HG03432 (cell line): ENCODE measurements at regions not wholly inside any gene's neighbourhood (a gene's known extent, or its start where the extent isn't known, plus 50 kb on each side); places are given as distances from the start of the nearest gene placed in this dataset.
A peak's percentile ranks its signal among the peaks of the same experiment; 100 is the strongest.

Source experiments
- ATAC-seq: cut with Tn5 transposase; IDR thresholded peaks from one replicate; pipeline ENCODE4 v1.9.1; 2021; ENCODE audit warnings: mild to moderate bottlenecking, moderate library complexity; ENCODE audit not compliant: unreplicated experiment

DNA sequence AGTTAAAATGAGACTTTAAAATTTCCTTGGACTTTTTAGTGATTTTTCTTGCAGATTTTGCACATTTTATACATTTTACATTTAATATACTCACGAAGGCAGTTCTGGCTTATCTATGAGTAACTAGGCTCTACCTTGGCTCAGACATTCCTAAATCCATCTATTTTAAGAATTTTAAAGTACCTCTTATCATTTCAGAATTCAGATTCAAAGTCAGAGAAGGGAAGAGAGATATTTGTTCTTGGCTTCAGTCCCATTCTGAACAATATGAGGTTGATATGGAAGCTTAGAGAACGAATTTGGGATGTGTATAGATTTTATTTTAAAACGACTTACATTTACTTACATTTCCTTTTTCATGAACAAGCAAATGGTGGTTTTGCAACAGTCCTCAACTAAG lies 230.2 kb downstream of the LMO4 start:
- no peak for ATAC-seq

DNA sequence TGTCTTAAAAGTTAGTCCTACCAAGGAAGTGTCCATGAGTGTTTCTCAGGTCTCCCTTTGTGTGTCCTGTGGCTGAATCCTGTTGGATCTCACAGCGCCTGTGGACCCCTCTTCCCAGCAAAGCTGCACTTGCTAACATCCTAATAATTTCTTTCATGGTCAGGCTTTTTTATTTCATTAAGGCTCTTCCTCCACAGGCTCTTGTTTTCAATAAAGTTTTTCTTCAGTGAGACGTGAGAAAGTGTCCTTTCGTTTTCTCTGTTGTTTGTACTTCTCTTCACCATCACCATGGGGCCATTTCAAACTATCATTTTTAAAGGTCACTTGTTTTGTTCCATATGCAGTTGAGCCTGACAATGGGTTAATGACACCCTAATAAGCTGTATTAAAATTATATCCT lies 231.5 kb downstream of the LMO4 start:
- no peak for ATAC-seq

DNA sequence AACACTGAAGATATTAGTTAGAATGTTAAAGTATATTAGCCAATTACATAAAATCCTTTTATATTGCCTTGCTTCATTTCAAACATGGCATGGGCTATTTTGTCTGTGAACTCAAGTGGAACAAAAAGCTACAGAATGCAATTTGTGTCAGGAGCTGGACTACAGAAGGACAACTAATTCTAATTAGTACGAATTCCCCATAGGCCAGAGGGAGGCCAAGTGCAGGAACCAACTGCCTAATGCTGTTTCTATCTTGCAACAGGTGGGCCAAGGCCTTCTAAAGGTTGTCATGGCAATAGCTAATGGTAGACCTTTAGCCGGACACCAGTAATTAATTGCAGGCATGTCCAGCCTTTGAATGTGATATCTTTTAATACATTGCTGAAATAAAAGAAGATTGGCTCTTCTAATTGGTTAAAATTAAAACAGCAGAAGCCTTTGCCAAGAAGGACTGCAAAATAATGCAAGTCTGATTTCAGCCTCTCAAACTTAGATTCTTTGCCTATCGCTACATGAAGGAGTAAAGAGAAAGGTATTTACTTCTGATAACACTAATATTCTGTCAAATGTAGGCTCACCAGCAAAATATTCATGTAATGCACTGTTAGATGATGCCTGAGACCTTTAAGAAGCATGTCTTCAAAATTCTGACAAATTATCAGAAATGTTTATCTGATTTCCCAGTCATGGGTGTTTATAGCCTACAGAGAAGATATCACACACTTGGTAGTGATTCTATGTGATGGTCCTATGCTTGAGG lies 232.1 kb downstream of the LMO4 start:
- no peak for ATAC-seq

DNA sequence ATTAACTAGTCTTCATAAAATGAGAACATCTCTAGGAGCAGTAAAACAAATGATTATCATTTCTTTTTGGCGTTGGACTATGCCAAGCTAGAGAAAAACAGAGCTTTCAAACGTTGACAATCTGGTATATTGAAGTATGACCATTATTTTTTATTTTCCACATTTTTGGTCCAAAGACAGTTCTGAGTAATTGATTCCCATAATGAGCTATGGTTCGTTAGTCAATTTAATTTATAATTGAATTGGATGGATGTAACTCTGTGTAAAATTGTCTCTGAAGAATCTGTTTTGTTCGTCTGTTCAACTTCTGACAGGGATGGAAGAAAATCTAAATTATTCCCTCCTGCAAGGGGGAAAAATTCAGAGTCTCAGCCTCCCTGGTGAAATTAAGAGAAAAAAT lies 234.5 kb downstream of the LMO4 start:
- ATAC-seq: no peak

DNA sequence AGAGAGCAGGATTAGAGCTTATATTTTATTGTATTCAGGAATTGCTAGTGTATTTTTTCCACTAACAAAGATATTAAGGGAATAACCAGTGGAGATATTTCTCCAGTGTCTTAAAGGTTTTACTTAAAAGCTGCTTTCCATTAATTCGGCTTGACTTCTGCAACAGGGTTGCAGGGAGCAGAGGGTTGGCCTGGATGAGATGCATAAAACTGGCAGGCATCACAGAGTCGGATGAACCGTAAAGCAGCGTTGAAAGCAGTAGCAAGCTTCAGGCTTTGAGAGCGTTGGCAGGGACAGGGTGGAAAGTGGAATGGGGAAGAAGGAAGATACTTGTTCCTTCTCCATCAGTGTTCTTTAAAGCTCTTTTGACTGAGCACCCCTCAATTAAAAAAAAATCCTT lies 237.2 kb downstream of the LMO4 start:
- no peak for ATAC-seq

DNA sequence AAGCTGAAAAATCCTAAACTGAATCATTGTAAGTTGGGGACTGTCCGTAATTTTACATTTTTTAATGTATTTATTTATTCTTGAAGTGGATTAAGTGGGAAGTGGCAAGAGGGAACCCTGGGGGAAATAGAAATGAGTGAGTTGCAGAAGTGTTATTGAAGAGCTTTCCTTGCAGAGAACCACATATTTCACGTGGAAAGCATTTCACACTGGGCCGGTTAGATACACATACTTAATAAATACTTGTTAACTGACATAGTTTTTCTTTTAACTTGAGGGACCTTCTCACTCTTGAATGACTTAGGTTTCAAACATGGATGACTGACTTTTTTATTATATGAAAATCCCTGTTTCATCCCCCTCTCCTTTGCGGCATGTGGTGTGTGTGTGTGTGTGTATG lies 239.3 kb downstream of the LMO4 start:
- no peak for ATAC-seq

DNA sequence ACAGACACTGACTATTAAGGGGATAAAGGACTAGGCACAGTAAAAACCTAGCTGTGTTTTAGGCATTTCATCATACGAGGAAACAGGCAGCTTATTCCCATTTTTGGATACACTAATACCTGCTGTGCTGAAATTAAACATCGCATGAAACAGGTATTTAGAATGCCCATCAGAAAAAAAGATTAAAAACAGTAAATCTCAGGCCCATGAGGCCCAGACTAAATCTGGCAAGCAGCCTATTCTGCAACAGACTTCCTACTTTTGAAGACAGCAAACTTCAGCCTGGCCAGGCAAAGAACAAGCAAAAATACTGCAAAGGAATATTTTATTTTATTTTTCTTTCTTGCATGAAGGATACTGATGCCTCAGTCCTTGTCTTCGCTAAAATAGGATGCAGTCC lies 240.2 kb downstream of the LMO4 start:
- no peak for ATAC-seq

DNA sequence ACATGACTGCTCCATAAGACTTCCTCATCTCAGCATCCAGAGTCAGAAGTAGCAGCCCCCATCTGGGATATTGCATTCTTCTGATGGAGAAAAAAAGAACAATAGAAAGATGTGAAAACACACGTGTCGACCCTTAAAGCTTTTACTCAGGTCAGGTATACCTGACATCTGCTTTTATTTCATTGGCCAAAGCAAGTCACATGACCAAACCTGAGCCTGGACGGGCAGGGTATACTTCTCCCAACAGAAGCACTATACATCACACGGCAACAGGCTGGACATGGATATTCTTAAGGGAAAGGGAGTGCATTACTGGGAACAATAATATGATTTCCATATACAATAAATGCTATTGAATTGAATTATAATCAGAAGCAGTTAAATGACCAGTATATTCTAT lies 243.3 kb downstream of the LMO4 start:
- no peak for ATAC-seq

DNA sequence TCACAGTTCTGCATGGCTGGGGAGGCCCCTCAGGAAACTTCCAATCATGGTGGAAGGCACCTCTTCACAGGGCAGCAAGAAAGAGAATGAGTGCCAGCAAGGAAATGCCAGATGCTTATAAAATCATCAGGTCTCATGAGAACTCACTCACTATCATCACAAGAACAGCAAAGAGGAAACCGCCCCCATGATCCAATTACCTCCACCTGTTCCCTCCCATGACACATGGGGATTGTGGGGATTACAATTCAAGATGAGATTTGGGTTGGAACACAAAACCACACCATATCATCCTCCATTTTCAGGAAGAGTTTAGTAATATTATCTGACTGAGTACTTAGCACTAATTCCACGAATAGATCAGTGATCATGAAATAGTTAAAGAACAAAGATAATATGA lies 244.2 kb downstream of the LMO4 start:
- no peak for ATAC-seq

DNA sequence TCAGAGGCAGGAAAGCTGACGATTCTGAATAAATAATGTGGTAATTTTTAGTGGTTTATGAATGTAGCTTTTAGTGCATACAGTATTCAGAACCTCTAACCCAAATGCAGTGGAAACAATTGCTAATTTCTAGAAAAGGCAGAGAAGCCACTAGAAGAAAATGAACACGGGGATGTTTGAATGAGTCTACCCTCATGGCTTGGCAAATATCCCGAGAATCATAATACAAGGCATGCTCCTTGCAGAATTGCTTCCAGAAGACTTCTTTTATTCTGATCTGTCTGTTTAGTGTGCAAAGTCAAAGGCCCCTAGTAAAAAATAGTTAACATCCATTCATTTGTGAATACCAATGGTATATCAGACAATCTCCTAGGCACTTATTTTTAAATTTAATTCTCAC lies 246.8 kb downstream of the LMO4 start:
- no peak for ATAC-seq

DNA sequence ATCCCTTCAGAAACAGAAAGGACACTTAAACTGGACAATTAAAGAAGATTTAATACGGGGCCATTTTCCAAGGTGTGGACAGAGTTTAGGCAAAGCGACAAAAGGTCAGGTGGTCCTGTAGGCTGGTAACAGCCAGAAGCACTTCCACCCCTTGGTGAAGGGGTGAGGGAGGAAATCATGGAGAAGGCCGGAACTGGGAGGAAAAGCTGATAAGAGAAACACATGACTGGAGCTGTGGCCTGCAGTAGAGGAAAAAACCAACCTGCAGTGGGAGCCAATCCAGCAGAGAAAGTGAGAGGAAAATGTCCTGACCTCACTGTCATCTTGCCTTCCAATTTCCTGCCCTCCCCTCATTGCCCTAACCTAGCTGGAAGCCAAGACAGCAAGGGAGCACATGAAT lies 249.8 kb downstream of the LMO4 start:
- no peak for ATAC-seq

DNA sequence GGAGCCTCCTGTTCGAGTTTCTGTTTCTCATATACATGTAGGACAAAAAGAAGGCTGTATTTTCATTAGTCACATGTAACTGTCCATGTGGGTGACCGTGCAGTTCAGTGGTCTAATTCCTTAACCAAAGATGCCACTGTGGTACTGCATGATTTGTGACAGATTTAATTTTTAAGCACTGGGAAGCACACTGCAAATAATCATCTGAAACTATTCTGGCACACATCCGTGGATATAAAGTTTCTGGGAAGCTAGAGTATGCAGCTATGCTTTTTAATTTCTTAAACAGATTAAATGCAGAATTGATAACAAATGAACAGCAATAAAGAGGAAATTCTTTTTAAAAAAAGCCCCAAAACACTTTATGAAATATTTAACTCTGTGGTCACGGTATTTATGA lies 254.8 kb downstream of the LMO4 start:
- ATAC-seq: no peak

DNA sequence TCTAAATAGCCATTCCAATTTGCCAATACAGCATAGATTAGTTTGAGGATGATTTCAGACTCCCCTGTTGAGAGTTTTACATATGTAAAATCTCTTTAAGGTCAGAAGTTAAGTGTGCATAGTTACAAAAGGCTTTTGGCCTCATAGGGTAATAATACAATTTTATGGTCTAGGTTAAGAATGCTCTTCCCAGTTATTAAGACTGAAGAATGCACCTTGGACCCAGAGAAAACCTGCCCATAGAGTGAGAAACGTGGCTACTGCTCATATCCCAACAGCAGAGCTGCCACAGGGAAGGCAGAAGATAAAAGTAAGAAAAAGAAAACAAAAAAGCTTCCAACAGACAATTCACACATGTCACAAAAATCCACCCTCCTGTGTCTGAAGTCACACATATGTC lies 255.9 kb downstream of the LMO4 start:
- ATAC-seq: no peak

DNA sequence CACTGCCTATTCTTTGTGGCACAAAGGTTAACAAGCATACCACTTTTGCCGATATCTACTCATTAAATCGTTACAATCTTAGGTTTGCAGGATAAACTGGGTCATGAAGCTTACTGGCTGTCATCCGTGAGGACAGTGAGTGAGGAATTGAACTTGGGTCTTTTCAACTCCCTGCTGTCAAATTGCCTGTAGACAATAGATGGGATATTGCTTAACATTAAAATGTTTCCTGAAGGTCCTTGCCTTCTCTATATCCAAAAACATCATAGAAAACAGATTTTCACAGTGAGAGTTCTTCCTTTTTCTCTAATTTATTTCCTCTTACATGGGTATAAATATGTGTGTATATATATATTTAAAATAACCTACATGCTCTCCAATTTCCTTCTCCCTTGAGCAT lies 257.8 kb downstream of the LMO4 start:
- no peak for ATAC-seq

DNA sequence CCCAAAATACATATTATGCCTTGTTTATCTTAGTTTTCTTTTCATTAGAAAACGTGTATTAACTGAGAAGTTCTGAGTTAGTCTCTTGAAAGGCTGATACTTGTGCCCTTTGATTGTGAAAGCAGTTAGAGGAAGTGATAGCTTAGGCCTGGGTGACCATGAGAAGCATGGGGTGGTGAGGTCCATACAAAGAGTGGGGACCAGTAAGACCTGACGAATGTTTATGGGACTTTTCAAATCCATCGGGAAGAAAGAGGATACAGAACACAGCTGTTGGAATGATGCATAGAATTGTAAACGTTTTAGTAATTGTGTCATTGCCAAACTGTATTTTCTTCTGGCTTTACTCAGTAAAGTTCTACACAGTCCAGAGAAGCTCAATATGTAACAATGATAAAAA lies 259.8 kb downstream of the LMO4 start:
- ATAC-seq: peak; percentile 82

DNA sequence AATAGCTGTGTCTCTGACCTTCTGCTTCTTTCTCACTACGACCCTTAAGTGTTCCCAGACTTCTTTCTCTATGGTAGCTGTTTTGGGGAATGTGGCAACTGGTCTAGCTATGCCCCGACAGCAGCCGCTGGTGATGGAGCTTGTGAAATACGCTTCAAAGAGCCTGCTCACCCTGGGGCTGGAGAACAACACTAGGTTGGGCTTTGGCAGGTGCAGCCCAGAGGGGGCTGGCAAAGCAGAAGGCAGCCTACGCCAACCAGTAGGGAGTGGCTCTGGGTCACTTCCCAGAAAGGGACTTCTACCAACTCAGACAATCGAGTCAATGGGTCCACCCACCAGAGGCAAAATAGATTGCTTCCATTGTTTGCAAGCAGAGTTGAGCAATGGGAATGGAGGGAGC lies 262.8 kb downstream of the LMO4 start:
- no peak for ATAC-seq

DNA sequence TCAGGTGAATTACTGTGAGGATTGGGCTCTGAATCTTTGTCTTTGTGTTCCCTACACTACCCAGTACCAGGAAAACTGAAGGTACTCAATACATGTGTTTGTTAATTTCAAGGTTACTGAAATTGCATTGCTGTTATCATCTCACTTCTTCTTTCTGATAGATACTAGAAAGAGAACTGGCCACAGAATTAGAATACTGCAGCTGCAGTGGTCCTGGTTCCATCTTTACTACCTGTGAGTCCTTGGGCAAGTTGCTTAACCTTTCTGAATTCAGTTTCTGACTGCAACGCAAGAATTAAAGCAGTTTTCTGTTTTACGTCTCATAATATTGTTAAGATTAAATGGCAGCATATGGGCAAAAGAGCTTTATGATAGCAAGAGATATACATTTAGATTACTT lies 263.5 kb downstream of the LMO4 start:
- ATAC-seq: peak; percentile 85

DNA sequence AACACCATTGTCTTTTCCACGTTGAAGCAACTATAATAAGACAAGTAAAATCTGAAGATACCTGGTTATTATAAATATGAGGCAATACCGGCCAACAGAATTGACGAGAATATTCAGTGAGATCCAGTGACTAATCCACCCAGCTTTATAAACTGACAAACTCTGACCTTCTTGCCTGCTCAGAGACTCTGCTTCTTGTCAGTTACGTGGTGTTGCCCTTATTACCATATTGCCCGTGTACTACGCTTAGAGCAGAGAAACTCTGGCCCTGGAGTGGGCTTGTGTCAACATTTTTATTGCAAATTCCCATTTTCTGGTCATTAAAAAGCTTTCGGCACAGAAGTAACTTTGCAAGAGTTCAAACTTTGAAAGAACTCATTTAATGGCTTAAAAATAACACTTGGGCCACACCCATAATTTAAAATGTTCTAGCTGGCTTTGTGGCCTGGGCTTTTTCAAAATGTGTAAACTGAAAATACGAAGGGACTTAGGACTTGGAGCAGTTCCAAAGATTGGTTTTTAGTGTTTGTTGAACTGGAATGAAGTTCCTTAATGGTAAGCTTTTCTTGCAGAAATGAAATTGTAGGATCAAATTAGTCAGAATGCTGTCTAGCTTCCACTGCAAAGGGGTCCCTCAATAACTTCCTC lies 266.2 kb downstream of the LMO4 start:
- ATAC-seq: no peak

DNA sequence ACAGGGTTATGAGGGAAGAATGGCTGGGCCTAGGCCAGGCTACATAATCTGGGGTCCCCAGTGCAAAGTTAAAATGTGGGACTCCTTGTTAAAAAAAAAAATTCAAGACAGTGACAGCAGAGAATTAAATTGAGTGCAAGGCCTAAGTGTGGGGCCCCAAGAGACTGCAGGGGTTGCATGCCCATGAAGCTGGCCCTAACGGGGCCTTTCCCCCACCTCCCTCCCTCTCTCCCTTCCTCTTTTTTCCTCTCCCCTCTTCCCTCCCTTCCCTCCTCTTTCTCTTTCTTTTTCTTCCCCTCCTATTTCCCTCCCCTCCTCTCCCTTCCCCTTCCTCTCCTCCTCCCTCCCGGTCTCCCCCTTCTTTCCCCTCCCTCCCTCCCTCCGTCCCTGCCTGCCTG lies 266.7 kb downstream of the LMO4 start:
- no peak for ATAC-seq

DNA sequence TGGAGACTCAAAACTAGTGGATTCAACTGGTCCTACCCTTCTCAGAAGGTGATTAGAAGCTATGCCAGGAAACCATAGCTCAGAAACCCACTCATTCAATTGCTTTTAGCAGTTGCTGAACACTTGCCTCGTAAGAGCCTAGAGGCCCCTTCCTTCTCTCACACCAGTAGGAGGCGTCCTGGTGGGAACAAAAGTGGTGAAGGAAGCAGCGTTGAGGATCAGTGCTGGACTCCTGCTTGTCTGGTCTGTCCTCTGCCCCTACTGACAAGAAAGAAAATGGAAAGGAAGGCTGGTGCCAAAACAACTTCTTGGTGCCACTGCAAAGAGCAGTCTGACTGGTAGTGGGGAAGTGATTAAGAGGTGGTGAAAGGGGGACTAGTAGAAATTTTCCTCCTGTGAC lies 269.7 kb downstream of the LMO4 start:
- no peak for ATAC-seq

DNA sequence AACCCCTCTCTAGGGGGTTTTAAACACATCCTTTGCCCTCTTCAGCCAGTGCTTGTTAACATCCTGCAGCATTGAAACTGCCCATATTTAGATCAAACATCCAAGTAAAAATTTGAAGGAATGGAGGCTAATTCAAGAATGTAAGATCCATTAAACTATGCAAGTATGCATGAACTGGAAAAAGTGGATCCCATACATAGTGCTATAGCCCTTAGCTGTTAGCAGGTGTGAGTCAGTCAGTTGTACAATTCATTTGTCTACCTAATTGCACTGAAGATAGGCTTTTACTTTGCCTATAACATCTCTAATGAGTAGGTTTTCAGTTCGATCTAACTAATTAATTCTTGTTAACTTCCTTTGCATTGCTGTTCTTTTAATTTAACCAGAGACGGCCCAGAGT lies 270.9 kb downstream of the LMO4 start:
- ATAC-seq: no peak

DNA sequence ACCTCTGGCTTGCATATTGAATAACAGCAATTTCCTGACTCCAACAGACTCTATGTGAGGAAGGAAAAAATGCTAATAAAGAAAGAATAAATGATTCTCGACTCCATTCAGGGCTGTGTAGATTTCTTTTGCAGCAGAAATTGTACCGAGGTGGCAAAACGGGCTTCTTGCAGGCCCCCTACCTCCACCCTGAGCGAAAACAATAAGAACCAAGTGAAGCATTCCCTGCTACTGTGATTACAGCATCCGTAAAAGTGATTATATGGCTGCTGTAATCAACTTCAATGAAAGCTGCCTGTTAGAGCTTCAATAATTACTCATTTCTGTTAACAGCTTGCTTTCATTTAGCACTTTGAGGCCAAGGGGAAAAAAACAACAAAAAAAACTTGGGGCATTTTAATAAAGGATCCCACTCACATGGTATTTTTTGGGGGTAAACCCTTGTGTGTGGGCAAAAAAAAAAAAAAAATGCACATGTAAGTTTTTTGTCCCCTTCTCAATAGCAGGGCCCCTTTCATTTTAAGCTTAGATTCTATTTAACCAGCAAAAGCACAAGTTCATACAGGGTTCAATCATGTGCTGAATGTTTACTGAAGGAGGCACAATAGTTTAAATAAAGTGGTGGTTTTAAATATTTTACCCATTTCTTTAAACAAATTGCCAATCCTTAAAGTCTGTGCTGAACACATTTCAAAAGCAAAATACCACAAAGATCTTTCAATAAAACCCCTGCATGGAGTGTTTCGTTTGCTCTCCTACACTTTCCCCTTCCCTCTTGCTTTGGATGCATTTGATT lies 271.6 kb downstream of the LMO4 start:
- no peak for ATAC-seq
